NCI-H128 (cell line): ENCODE measurements at regions not wholly inside any gene's neighbourhood (a gene's known extent, or its start where the extent isn't known, plus 50 kb on each side); places are given as distances from the start of the nearest gene placed in this dataset.

Experiments
- DNase-seq: peaks from one replicate; lab custom pipeline; 2025; ENCODE audit not compliant: unreplicated experiment; lab: John Stamatoyannopoulos, UW

DNA sequence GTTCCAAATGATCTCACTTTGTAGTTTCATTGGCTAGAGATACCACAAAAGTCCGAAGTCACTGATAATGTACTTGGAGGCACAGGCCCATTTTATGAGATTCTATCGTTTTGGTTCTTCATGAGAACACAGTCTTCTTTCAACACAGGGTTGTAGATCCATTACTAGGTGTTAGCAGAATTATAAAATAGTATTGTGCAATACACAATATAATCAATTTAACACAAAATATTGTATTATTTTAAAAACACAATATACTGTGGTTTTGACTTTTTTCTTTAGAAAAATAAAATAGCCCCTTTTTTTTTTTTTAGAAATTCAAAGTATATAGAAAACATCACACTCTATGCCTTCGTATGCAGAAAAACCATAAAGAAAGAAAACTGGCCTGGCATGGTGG lies 138.6 kb upstream of the TSC22D2 start:
- DNase-seq: no peak

DNA sequence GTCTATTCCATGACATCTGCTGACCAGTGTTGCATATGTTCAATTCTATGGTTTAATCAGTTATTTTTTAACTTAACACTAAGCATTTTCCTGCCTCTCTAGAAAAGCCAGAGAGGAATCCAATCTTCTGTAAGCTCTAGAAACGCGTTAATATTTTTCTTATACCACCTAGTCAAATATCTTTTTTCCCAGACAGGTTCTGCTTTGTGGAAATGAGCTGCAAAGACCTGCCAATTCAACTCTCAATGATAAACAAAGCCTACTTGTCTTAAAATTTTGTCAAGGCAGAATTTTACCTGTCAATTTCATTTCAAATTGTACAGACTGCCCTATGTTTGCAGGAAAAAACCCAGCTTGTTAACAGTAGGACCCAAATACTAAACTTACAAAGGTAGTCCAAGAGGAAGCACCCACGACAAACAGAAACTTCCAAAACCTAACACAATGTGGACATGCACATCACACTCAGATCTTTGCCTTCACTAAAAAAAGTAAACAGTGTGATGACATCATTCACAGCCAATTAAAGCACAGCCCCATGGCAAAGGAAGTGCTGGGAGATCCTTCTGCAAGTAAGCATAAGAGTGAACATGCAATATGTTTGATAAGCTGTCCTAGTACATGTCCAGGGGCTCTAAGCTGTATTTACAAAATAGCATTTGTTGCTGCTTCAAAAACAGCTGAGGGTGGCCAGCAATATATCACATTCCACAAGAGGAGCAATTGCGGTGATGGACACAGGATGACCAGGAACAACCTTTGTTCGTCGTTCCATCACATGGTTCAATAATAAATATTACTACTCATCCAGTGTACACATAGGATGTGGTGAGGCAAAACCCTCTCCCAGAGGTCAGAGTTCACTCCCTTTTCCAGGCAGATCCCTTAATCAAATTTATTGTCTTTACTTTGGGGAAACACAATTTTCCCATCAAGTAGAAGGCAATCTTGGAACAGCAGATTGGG lies 139.4 kb upstream of the TSC22D2 start:
- no peak for DNase-seq

DNA sequence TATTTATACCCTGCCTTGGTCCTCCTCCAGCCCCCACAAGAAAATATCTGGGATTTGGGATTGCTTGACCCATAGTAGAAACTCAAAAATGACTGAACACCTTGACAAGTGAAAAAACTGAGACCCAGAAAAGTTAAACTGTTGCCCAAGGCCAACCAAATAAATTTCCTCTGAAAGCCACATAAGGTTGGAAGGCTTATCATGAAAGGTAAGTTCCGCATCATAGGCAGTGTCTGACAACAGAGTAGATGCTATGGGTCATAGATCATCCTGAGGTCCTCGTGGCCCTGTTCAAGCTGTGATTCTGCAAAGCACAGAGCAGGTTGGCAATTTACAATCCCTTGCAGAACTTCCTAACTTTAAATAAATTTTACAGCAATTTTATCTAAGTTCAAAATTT lies 140.8 kb upstream of the TSC22D2 start:
- DNase-seq: no peak

DNA sequence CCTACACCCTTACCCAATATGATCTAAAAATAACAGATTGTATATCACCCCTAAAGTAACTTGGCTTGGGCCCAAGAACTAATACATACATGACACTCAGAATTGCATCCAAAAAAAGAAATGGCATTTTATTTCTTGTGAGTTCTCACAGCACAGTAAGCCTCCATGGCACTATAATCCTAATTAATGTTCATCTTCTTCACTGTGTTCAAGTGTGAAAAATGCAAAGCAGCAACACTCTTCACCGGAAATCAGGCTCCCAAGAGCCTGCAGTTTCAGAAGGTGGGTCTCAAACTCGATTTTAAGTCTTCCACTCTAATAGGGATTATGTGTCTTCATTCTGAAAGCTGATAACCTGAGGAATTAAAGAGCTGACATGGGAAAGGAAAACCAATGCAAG lies 142.8 kb upstream of the TSC22D2 start:
- DNase-seq: no peak

DNA sequence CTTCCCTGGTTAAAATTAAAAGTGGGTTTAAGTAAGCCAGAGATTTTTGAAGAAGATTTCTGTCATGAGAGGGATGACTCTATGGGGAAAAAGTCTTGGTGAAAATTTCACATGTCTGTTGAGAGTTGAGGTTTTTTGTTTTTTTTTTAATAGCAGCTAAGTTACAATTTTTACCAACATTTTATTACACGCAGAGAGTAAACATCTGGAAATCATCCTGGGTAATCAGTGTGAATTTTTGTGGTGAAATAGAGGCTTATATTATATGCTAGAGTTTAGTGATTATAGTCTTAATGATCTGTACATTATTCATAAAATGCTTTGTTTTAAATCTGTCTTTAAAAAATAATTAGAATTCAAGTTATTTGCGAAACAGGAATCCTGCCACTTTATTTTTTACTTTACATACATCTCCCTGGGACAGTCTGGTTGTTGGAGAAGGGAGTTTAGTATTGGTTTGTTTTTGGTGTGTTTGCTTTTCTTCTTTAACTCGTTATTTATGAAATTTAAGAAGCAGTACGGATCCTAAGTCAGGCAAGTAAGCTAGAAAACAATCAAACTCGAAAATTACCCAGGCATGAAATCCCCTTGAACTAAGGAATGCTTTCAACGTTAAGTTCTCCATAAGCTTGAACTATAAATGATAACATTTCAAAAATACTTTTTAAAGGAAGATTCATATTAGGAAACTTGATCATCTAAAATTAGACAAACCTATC lies 143.4 kb upstream of the TSC22D2 start:
- no peak for DNase-seq

DNA sequence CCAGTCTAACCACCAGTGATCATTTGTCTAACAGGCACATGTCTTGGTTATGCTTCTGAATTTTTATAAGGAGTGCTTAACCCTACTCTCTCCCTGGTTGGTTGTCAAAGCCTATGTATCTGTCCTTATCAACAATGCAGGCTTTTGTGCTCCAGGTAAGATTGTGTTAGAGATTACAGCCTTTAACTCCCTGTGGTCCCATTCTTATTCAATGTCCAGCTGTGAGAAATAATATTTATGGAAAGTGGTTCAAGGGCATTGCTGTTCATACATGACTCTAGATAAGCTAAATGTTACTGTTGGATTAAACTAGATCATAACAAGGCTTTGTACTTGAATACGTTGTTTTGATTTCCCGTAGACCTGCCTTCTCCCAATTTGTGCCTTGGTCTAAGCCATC lies 146.1 kb upstream of the TSC22D2 start:
- DNase-seq: no peak

DNA sequence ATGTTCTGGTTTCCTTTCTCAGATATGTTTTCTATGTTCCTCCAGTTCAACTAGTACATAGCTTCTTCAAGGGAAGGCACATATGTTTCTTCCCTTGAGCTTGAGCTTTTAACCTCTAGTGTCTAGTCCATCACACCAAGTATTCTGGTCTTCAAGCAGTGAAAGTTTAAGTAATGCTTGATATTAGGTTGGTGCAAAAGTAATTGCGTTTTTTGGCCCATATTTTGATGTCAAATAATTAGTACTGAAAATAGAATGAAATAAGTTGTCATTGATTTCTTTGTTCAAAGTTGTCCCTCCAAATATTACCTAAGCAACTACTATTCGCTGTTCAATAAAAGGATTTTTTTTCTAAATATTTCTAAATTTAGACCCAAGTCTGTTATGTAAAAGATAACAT lies 146.7 kb upstream of the TSC22D2 start:
- DNase-seq: no peak

DNA sequence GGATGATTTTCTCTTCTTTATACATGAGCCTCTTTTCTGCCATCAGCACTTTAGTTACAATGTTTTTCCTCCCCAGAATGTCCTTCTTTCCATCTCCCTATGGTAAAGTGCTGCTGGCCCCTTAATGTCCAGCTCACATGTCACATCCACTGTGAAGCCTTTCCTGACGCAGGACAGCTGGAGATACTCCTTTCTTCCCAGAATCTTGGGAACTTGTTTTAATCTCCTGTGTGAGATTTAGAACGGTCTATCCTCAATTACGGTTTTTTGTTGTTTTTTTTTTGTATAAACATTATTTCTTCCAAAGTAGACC lies 147.7 kb upstream of the TSC22D2 start:
- DNase-seq: no peak

DNA sequence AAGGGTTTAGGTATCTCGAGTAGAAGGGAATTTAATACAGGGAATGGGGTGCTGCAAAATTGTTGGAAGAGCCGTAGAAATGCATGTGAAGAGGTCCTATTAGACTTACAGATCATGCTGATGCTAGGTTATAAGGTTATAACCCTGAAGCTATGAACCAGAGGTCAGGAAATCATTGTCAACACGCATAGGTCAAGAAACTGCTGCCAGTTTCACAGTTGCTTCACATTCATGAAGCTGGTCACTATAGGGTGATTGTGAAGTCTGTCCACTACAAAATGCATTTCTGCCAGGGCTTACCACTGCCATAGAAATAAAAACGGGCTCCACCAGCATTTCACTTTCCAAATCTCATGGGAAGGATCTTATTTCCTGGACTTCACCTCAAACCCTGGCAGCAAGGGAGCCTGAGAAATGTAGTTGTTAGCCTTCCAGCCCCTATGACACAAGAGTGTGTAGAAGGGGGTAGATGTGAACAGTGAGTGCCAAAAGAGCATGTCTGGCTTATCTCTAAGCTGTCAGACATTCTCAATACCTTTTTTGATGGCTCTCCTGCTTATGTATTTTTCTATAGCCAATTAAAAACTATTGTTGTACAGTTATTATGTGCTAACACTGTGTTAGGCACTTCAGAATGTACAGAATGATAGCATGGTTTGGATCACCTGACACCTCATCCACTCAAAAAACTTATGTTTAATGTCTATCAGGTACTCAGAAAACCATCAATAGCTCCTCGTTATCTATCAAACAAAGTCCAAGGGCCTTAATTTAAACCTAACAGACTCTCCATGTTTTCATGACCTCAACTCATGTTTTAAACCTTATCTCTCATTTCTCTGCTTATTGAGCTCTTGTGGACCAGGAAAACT lies 148.3 kb upstream of the TSC22D2 start:
- no peak for DNase-seq

DNA sequence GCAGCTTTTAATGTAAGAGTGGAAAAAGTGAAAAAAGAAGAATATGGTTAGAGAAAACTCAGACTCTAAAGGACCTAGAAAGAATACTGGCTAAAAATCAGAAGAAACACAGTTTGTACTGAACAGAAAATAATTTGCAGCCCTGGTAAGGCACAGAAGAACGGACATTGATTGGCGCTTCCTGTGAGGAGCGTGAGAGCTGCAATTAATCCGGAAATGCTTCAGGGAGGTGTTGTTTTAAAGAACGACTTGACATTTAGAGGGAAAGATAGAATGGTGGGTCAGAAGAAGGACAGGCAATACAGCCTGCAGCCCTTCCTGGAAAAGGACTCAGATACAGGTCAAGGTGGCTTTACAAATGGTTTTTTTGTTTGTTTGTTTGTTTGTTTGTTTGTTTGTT lies 151.3 kb upstream of the TSC22D2 start:
- no peak for DNase-seq

DNA sequence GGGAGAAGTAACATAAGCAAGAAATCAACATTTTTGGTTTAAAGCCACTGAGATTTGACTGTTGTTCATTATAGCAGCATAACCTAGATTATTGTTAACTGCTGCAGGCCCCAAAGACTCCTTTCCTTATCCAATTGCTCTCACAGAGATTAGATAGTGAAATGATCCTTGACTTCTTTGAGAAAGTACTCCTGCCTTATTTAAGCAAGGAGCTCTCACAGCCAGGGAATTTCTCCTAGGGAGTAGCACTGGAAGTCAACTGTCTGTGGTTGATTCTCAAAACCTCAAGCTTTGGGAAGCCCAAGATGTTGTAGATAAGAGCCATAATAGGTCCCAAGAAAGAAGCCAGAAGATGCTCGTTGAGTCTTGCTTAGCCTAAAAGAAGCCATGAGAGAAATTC lies 151.8 kb upstream of the TSC22D2 start:
- no peak for DNase-seq

DNA sequence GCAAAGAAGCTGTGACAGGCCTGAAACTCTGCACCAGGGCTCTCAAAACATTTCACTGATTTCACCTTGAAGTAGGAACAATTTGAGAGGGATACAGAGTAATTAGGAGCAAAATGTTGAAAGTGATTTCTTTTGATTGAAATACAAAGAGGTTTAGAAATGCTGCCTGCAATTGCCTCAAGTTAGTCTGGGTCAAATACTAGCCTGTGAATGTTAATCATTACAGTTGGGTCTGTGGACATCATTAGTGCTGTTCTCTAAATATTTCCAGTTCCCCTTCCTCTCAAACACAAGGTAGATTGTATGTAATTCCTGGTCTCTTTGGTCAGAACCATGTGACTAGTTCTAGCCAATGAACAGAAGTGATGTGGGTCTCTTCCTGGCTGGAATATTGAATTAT lies 152.3 kb upstream of the TSC22D2 start:
- no peak for DNase-seq

DNA sequence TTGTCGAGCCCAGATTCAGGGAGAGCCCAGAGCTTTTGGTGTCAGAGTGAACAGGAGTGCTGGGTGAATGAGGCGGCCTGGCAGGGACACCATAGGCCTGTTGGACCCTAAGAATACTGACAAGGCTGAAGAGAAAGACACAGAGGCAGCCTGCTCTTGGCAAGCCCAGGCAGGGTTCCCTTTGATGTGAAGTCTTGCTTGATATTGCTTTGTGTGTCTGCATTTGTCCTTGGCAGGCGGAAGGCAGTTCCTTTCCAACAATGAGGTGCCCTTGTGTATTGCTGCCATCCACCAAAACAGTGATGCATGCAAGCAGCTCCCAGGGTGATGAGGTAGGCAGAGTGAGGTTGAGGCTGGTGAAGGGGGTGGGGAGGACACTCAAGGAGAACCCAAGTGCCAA lies 152.7 kb upstream of the TSC22D2 start:
- DNase-seq: no peak

DNA sequence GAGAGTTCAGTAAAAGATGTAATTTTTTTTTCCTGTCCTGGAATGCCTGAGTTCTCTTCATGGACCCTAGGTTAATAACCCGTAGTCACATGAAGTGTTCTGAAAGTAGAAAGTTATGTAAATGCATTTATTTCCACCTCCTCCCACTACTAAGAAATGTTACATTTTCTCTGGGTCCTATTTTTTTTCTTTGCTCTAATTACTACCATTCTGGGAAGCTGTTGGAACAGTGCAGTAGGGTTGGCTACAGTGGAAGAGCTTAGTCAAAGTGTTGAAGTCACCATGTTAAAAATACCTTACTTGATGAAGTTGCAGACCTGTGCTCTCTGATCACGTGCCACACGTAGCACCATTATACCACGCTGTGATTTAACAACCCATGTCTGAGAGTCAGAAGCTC lies 153.8 kb upstream of the TSC22D2 start:
- no peak for DNase-seq

DNA sequence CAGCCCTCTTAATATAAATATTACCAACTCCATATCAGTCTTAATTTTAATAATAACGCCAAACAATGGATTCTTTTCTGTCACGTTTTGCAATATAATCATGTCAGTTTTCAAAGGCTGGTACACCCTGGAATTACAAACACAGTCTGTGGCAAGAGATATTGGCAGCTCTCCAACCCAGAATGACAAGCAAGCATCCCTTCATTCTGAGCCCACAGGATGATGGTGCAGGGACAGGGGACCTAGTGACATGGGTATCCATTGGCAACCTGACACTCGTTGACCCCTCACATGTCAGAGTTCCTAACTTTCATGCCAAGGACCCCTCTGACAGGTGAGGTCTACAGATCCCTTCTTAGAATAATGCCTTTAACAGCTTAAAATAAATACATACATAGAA lies 154.5 kb upstream of the TSC22D2 start:
- DNase-seq: no peak

DNA sequence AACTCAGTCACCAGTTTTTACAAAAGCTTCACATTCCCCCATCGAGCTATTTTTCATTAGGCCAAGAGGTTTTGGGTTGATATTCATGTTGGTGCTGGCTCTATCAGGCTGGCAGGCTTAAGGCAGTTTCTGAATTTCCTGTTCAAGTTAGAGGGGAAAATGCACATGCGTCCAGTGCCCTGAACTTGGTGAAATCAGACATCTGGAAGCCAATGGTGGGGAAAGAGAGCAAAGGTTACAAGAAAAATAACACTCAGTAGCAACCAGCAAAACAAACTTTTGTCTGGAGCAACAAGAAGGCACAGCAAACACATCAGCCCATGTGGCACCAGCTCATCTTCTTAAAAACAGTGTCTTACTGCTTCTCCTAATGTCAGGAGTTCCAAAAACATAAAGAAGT lies 155.6 kb upstream of the TSC22D2 start:
- DNase-seq: no peak

DNA sequence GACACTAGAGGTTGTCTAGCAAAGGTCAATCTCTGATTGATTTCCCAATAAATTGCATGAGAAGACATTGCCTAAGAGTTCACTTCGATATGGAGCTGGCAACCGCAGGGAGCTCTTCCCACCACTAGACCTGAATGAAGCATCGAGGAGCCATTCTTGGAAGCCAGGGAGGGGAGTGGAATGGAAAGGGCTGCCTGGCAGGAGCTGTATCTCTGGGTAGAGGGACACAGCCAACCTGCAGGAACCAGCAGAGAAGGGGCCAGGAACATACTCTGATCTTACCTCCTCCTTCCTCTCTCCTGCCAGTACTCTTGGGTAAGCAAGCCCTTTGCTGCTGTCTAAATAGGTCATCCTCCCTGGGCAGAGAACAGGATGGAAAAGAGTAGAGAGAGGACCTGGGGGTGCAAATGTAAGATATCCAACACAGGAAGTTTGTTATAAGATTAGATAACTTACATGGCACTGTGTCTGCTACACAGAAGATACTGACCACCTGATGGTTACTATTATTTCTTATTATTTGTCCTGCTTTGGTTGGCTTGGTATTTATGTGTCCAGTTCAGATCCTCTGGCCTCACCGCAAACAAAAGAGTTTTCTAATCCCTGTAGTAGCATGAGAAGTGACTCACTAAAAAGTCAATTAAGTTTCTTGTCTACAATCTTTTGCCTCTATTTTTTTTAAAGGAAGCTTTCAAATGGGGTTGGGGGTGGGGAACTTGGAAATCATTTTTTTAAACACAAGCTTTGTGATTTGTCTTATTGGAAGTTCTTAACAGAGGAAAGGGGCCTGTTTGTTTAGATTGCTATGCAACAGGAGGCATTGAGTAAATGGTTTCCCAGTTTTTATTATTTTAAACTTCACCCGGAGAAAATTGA lies 156.7 kb upstream of the TSC22D2 start:
- DNase-seq: no peak

DNA sequence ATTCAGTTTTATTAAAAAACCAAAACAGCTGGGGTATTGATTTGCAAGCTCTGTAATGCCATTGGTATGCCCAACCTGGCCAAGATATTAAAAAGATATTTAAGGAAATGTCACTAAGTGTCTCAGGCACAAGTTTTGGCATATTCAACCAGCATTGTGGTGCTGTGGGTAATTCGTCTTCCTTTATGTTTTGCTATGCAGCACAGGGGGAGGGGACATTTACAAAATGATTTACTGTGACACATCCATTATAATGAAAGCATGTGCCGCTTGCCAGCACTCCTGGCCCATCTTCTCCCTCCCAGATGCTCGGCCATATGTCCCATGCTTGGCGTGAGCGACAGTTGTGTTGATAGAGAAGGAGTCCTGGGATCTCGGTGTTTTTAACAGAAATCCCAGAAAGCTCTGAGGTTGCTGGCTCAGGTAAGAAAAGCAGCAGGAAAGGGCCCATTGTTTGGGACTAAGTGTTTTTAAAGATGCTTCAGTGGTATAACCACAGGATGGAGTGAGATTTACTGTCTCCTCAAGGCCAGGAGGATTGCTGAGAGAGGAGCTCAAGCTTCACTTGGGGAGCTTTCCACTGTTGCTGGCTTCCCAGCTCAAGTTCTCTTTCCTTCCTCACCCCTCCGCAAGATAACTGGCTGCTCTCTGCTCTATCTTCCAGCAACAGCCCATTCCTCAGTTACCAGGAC lies 158.2 kb upstream of the TSC22D2 start:
- no peak for DNase-seq

DNA sequence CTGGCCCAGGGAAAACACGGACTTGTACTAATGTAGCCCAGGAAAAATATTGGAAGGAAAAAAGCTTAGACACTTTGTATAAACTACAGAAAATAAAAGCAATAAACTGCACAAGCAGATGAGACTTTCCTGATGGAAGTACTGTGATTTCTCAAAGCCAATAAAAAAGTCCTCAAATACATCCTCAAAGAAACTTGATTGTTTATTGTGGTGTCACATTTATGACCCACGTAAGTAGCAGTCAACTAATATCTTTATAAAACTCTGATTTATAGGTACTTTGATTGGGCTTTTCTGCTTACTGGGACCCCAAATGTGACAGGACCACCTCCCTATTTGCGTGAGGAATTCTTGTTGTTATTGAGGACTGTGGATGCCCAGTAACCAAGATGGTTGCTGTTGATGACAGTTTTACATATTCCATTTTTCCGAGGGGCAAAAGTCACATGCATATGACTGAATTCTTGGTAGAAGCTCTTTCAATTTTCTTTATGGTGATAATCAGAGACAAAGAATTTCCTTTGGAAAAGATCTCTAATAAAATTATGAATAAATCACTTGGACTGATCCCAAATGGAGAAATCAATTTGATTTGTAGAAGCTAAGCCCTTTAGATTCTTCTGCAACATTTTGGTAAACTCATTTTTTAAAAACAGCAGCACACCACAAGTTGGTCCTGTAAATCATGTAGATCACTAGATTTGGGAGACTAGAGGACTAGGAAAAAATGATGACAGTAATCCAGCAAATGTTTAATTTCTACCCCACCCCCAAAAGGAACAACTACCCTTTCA lies 159.0 kb upstream of the TSC22D2 start:
- DNase-seq: no peak
